PC-9 (cell line): ENCODE measurements at regions not wholly inside any gene's neighbourhood (a gene's known extent, or its start where the extent isn't known, plus 50 kb on each side); places are given as distances from the start of the nearest gene placed in this dataset.

ENCODE experiments used
- EZH2 ChIP-seq: fragments of 200-600 bp; sonication (generic); IDR thresholded peaks from 2 replicates; pipeline ENCODE4 v1.8.0; 2017; ENCODE audit warnings: antibody characterized with exemption, low read depth
- TF ChIP-seq, protein P1 (sequence below): fragments of 200-600 bp; sonication (generic); conservative IDR thresholded peaks from 2 replicates; pipeline ENCODE4 v1.6.1; 2017; ENCODE audit warnings: mixed run types, antibody characterized with exemption, mild to moderate bottlenecking, moderate library complexity

DNA sequence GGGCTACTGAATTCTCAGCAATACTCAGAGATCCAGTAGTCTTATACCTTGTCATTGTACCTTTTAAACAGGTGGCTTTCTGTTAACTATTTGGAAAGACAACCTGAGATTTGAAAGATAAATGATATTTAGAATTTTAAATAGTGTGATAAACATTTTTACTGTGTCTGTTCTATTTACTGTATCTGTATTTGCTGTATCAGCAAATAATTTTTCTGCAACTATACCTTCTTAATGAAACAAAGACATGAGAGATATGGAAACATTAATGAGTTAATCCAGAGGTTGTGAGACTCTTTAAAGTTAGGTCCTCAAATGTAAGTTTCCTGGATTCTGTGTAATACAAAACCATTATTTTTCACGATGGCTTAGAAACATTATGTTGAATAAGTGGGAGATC, 249.6 kb downstream of the CCDC59 start:
- TF ChIP-seq, protein P1, sequence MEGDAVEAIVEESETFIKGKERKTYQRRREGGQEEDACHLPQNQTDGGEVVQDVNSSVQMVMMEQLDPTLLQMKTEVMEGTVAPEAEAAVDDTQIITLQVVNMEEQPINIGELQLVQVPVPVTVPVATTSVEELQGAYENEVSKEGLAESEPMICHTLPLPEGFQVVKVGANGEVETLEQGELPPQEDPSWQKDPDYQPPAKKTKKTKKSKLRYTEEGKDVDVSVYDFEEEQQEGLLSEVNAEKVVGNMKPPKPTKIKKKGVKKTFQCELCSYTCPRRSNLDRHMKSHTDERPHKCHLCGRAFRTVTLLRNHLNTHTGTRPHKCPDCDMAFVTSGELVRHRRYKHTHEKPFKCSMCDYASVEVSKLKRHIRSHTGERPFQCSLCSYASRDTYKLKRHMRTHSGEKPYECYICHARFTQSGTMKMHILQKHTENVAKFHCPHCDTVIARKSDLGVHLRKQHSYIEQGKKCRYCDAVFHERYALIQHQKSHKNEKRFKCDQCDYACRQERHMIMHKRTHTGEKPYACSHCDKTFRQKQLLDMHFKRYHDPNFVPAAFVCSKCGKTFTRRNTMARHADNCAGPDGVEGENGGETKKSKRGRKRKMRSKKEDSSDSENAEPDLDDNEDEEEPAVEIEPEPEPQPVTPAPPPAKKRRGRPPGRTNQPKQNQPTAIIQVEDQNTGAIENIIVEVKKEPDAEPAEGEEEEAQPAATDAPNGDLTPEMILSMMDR, result no peak
- TF ChIP-seq EZH2, result no peak
